Lower leg skin (tissue), 4 donors: ENCODE measurements at regions not wholly inside any gene's neighbourhood (a gene's known extent, or its start where the extent isn't known, plus 50 kb on each side); places are given as distances from the start of the nearest gene placed in this dataset.

ENCODE experiments used
- DNase-seq, 2 donors: peaks; one replicate each; pipeline ENCODE4 v3.0.0-alpha.2; 2019; ENCODE audit warnings: low spot score in 2 of 2
- H3K4me3 ChIP-seq: fragments of 200-600 bp; sonication (generic); 2 replicates; pipeline ENCODE4 v1.5.1; 2017; ENCODE audit warnings: mild to moderate bottlenecking, low read depth; ENCODE audit not compliant: poor library complexity, severe bottlenecking
- CTCF ChIP-seq, 3 donors: fragments of 450-650 bp; IDR thresholded peaks; one replicate each; pipeline ENCODE4 v1.5.1; 2016; ENCODE audit warnings: antibody characterized with exemption in 3 of 3, mild to moderate bottlenecking in 3 of 3, moderate library complexity in 2 of 3
- POLR2A ChIP-seq, 2 donors: fragments of 450-650 bp; IDR thresholded peaks; one replicate each; pipeline ENCODE4 v1.6.1; 2016 to 2017; ENCODE audit warnings: antibody characterized with exemption in 2 of 2, mild to moderate bottlenecking in 1 of 2, moderate library complexity in 1 of 2
- WGBS, 2 donors: methylation state at CpG; one replicate each; pipeline ENCODE4 v1.1.5; 2018; 5-methylcytosine and 5-hydroxymethylcytosine counted together
- intact Hi-C: fragments of 100-400 bp; cut with DNase I; formaldehyde crosslinking; loops from one replicate; pipeline ENCODE4 v1.15.0; 2023; ENCODE audit warnings: low total_unique reads

GRCh38 chr4:67207941-67208441, 337.3 kb downstream of the CENPC start:
- H3K4me3 ChIP-seq = no peak overlapping the region
- intact Hi-C loops = no loop called here
- no peak for DNase-seq
- 37 to 40% methylated on average over 5 of the region's 5 CpGs for WGBS, 2 donors
- no peak for TF ChIP-seq POLR2A (IDR thresholded peaks at IDR 0.05)
- TF ChIP-seq CTCF (IDR thresholded peaks at IDR 0.05) = no peak

- intact Hi-C loops = no loop called here
- DNase-seq = no peak
- TF ChIP-seq CTCF (IDR thresholded peaks at IDR 0.05) (no peak), POLR2A (IDR thresholded peaks at IDR 0.05) (no peak)
- no peak overlapping the region for H3K4me3 ChIP-seq
Measured at GRCh38 chr4:67204441-67204840, 340.9 kb downstream of the CENPC start.

GRCh38 chr4:67201334-67201733, 344.0 kb downstream of the CENPC start:
- WGBS, 2 donors = 76 to 91% methylated on average over 3 of the region's 3 CpGs
- intact Hi-C loops = no loop called here
- no peak for DNase-seq
- TF ChIP-seq CTCF (IDR thresholded peaks at IDR 0.05) (no peak), POLR2A (IDR thresholded peaks at IDR 0.05) (no peak)
- no peak overlapping the region for H3K4me3 ChIP-seq

- no peak for TF ChIP-seq CTCF (IDR thresholded peaks at IDR 0.05)
- no peak for TF ChIP-seq POLR2A (IDR thresholded peaks at IDR 0.05)
- DNase-seq = no peak
- intact Hi-C loops = no loop called here
- 16 to 22% methylated on average over 2 of the region's 2 CpGs for WGBS, 2 donors
- H3K4me3 ChIP-seq = no peak overlapping the region
Measured at GRCh38 chr4:67198727-67199126, 346.6 kb downstream of the CENPC start.

- H3K4me3 ChIP-seq = no peak overlapping the region
- intact Hi-C loops = no loop called here
- WGBS, 2 donors = 91 to 93% methylated on average over 3 of the region's 3 CpGs
Measured at GRCh38 chr4:67167849-67168248, 377.5 kb downstream of the CENPC start.

More at GRCh38 chr4:67167849-67168248, 377.5 kb downstream of the CENPC start:
- DNase-seq = no peak
- TF ChIP-seq CTCF (IDR thresholded peaks at IDR 0.05) (no peak), POLR2A (IDR thresholded peaks at IDR 0.05) (no peak)
